OCI-M1 (cell line): ENCODE measurements at regions not wholly inside any gene's neighbourhood (a gene's known extent, or its start where the extent isn't known, plus 50 kb on each side); places are given as distances from the start of the nearest gene placed in this dataset.
"Not testable (repeated sequence)": the region's sequence is repeated elsewhere in the genome, so short reads cannot be mapped to it uniquely, and the experiment has no call there.

ENCODE experiments used
- DNase-seq: peaks from one replicate; lab custom pipeline; 2025; lab: John Stamatoyannopoulos, UW

GRCh38 chr1:81738875-81739274, 61.9 kb upstream of the ADGRL2 start:
- DNase-seq, result no peak

GRCh38 chr1:81733480-81733879, 67.3 kb upstream of the ADGRL2 start:
- no peak for DNase-seq

GRCh38 chr1:81731989-81732388, 68.7 kb upstream of the ADGRL2 start:
- no peak for DNase-seq

GRCh38 chr1:81730881-81731280, 69.9 kb upstream of the ADGRL2 start:
- no peak for DNase-seq

- DNase-seq, result not testable (repeated sequence)
Observed at GRCh38 chr1:81730299-81730698, 70.4 kb upstream of the ADGRL2 start.

GRCh38 chr1:81729818-81730217, 70.9 kb upstream of the ADGRL2 start:
- no peak for DNase-seq

- DNase-seq, result no peak
Observed at GRCh38 chr1:81729239-81729638, 71.5 kb upstream of the ADGRL2 start.

- no peak for DNase-seq
Observed at GRCh38 chr1:81725823-81726222, 74.9 kb upstream of the ADGRL2 start.

GRCh38 chr1:81722631-81723328, 78.0 kb upstream of the ADGRL2 start:
- DNase-seq, result not testable (repeated sequence)

GRCh38 chr1:81720256-81720655, 80.5 kb upstream of the ADGRL2 start:
- DNase-seq, result not testable (repeated sequence)

GRCh38 chr1:81717230-81717629, 83.5 kb upstream of the ADGRL2 start:
- no peak for DNase-seq

GRCh38 chr1:81715391-81715790, 85.3 kb upstream of the ADGRL2 start:
- no peak for DNase-seq

- DNase-seq, result no peak
Observed at GRCh38 chr1:81714636-81715035, 86.1 kb upstream of the ADGRL2 start.

- no peak for DNase-seq
Observed at GRCh38 chr1:81712425-81712824, 88.3 kb upstream of the ADGRL2 start.

GRCh38 chr1:81710857-81711256, 89.9 kb upstream of the ADGRL2 start:
- DNase-seq, result no peak

- peak; percentile 18 for DNase-seq
Observed at GRCh38 chr1:81708250-81708649, 92.5 kb upstream of the ADGRL2 start.

- DNase-seq, result no peak
Observed at GRCh38 chr1:81706650-81707435, 93.9 kb upstream of the ADGRL2 start.

GRCh38 chr1:81703756-81704463, 96.8 kb upstream of the ADGRL2 start:
- no peak for DNase-seq

- no peak for DNase-seq
Observed at GRCh38 chr1:81703391-81703755, 97.4 kb upstream of the ADGRL2 start.

- no peak for DNase-seq
Observed at GRCh38 chr1:81702903-81703302, 97.8 kb upstream of the ADGRL2 start.

GRCh38 chr1:81702079-81702715, 98.5 kb upstream of the ADGRL2 start:
- no peak for DNase-seq

- no peak for DNase-seq
Observed at GRCh38 chr1:81700728-81701470, 99.8 kb upstream of the ADGRL2 start.
